SHP77 (cell line): ENCODE measurements at regions not wholly inside any gene's neighbourhood (a gene's known extent, or its start where the extent isn't known, plus 50 kb on each side); places are given as distances from the start of the nearest gene placed in this dataset.

Experiments
- DNase-seq, 2 experiments: peaks; one replicate each; lab custom pipeline; 2025; lab: John Stamatoyannopoulos, UW

- no peak for DNase-seq
Measured at GRCh38 chr20:36824142-36824940, 50.8 kb upstream of the DSN1 start.

- DNase-seq = peak; percentile 84 to 85
Measured at GRCh38 chr20:36825385-36826104, 50.4 kb upstream of the TLDC2 start.
